AG10803 (cell line): ENCODE measurements at regions not wholly inside any gene's neighbourhood (a gene's known extent, or its start where the extent isn't known, plus 50 kb on each side); places are given as distances from the start of the nearest gene placed in this dataset.

Experiments used
- DNase-seq: peaks from one replicate; pipeline ENCODE4 v3.0.0; 2010; ENCODE audit warnings: low read depth
- H3K4me3 ChIP-seq: 2 replicates; pipeline ENCODE4 v1.5.1; 2011; ENCODE audit warnings: mild to moderate bottlenecking, low read length, control low read depth
- CTCF ChIP-seq: conservative IDR thresholded peaks from 2 replicates; pipeline ENCODE4 v1.5.1; 2011; ENCODE audit warnings: mild to moderate bottlenecking, low read length, control low read depth, inconsistent platforms

DNA sequence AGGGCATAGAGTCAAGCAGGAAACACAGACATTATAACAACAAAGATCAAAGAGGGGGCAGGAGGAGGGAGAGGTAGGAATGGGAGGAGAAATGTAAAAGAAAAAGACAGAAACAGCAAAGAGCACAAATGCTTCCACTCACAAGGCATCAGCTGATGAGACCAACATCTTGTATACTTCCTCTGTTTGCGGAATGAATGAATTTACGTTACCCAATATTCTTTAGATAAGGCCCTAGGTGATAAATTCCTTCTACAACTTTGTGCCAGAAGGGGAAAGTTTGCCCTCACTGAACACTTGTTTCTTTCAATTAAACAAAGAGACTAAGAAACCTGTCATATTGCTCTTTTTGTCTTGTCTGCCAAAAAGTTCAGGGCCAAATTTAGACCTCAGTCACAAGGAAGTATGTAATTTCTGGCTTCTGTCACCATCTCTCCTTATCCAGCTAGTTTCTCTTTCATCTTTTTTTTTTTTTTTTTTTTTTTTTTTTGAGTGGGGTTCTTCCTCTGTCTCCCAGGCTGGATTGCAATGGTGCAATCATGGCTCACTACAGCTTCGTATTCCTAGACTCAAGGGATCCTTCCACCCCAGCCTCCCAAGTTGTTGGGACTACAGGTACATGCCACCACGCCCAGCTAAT lies 116.4 kb upstream of the NANOS1 start:
- H3K4me3 ChIP-seq, result no peak overlapping the region
- no peak for TF ChIP-seq CTCF
- DNase-seq, result no peak

- H3K4me3 ChIP-seq, result no peak overlapping the region
- no peak for TF ChIP-seq CTCF
- DNase-seq, result no peak
These were observed 115.7 kb upstream of the NANOS1 start for GRCh38 chr10:118913825-118914224.

GRCh38 chr10:118914629-118915028 lies 114.9 kb upstream of the NANOS1 start:
- DNase-seq, result no peak
- no peak for TF ChIP-seq CTCF
- H3K4me3 ChIP-seq, result no peak overlapping the region

DNA sequence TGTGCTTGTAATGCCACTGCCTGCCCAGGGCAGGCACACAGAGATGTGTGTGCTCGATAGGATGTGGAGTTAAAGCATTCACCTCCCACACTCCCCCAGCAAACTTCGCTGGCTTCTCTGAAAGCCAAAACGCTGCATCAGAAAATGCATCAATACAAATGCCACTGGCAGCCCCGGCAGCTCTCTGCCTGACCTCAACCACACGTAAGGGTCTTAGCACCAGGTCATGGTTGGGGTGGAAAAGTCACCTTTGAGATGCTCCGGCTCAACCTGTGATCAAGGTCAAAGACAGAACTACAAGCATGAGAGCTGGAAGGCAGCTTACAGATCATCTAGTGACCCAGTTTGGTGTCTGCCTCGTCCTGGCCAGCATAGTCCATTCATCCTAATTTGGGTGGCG lies 114.4 kb upstream of the NANOS1 start:
- DNase-seq, result no peak
- H3K4me3 ChIP-seq, result no peak overlapping the region
- no peak for TF ChIP-seq CTCF

- no peak overlapping the region for H3K4me3 ChIP-seq
- DNase-seq, result no peak
- no peak for TF ChIP-seq CTCF
These were observed 112.7 kb upstream of the NANOS1 start for GRCh38 chr10:118916777-118917176.

GRCh38 chr10:118917701-118918100 lies 111.8 kb upstream of the NANOS1 start:
- H3K4me3 ChIP-seq, result no peak overlapping the region
- no peak for DNase-seq
- TF ChIP-seq CTCF, result no peak

DNA sequence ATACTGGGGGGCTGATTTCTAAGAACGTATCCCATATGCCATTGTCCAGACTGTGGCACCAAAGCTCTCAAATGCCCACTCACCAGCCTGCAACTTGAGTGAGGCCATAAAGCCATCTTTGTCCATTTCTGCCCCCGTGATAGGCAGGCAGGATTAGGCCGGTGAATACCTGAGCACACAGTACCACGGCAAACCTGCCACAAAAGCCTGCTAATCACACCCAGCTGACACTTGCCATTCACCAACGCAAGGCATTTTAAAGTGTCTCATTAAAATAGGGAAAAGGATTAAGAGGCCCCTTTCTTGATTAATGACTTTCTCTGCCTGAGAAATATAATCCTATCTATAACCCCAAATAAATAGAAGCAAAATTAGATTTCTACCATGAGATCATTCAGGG lies 111.4 kb upstream of the NANOS1 start:
- no peak for TF ChIP-seq CTCF
- DNase-seq, result no peak
- H3K4me3 ChIP-seq, result no peak overlapping the region
